GM23248 (cell line): ENCODE measurements at regions not wholly inside any gene's neighbourhood (a gene's known extent, or its start where the extent isn't known, plus 50 kb on each side); places are given as distances from the start of the nearest gene placed in this dataset.

Experiments used
- DNase-seq: peaks from one replicate; pipeline ENCODE4 v3.0.0-alpha.2; 2015
- H2AFZ ChIP-seq: fragments of 200-600 bp; sonication (generic); 2 replicates; pipeline ENCODE4 v1.6.1; 2016; ENCODE audit warnings: antibody characterized with exemption
- H3F3A ChIP-seq: fragments of 200-600 bp; sonication (generic); 2 replicates; pipeline ENCODE4 v1.6.1; 2016; ENCODE audit warnings: mild to moderate bottlenecking, antibody characterized with exemption, mixed run types; ENCODE audit not compliant: insufficient read depth
- H3K27ac ChIP-seq: fragments of 200-600 bp; sonication (generic); 2 replicates; pipeline ENCODE4 v1.5.1; 2016; ENCODE audit warnings: mild to moderate bottlenecking
- H3K27me3 ChIP-seq: fragments of 200-600 bp; sonication (generic); replicated peaks from 2 replicates; pipeline ENCODE4 v1.6.1; 2016; ENCODE audit warnings: mild to moderate bottlenecking; ENCODE audit not compliant: insufficient read depth
- H3K36me3 ChIP-seq: fragments of 200-600 bp; sonication (generic); 2 replicates; pipeline ENCODE4 v1.6.1; 2016; ENCODE audit warnings: low read depth, mild to moderate bottlenecking
- H3K4me1 ChIP-seq: fragments of 200-600 bp; sonication (generic); 2 replicates; pipeline ENCODE4 v1.6.1; 2016; ENCODE audit warnings: mild to moderate bottlenecking; ENCODE audit not compliant: insufficient read depth
- H3K4me2 ChIP-seq: fragments of 200-600 bp; sonication (generic); one replicate; pipeline ENCODE4 v1.6.1; 2016; ENCODE audit warnings: mild to moderate bottlenecking; ENCODE audit not compliant: unreplicated experiment
- H3K4me3 ChIP-seq: fragments of 200-600 bp; sonication (generic); 2 replicates; pipeline ENCODE4 v1.5.1; 2016; ENCODE audit warnings: mild to moderate bottlenecking
- H3K79me2 ChIP-seq: fragments of 200-600 bp; sonication (generic); 2 replicates; pipeline ENCODE4 v1.6.1; 2016; ENCODE audit warnings: mild to moderate bottlenecking; ENCODE audit not compliant: insufficient read depth
- H3K9ac ChIP-seq: fragments of 200-600 bp; sonication (generic); 2 replicates; pipeline ENCODE4 v1.6.1; 2016; ENCODE audit warnings: mild to moderate bottlenecking
- H3K9me2 ChIP-seq: fragments of 200-600 bp; sonication (generic); 2 replicates; pipeline ENCODE4 v1.6.1; 2016; ENCODE audit warnings: mixed run types, mild to moderate bottlenecking, moderate library complexity; ENCODE audit not compliant: insufficient read depth
- H3K9me3 ChIP-seq: fragments of 200-600 bp; sonication (generic); one replicate; pipeline ENCODE4 v1.6.1; 2017; ENCODE audit warnings: low read depth
- H4K20me1 ChIP-seq: fragments of 200-600 bp; sonication (generic); 2 replicates; pipeline ENCODE4 v1.6.0; 2016; ENCODE audit not compliant: insufficient read depth
- EZH2 ChIP-seq: fragments of 200-600 bp; sonication (generic); IDR thresholded peaks from 2 replicates; pipeline ENCODE4 v1.6.1; 2018; ENCODE audit warnings: antibody characterized with exemption, mild to moderate bottlenecking; ENCODE audit not compliant: insufficient read depth, poor library complexity, severe bottlenecking
- EZH2phosphoT487 ChIP-seq: fragments of 200-600 bp; sonication (generic); IDR thresholded peaks from 2 replicates; pipeline ENCODE4 v1.6.1; 2018; ENCODE audit warnings: antibody characterized with exemption, moderate library complexity, mild to moderate bottlenecking, low read depth; ENCODE audit not compliant: insufficient read depth
- WGBS, 2 experiments: methylation state at CpG; one replicate each; pipeline ENCODE4 v1.1.6; 2015 to 2017; ENCODE audit warnings: low lambda C conversion rate in 2 of 2, low coverage in 1 of 2; ENCODE audit errors: missing lambda C conversion rate in 2 of 2; 5-methylcytosine and 5-hydroxymethylcytosine counted together
- in situ Hi-C: fragments of 300-500 bp; cut with MboI; formaldehyde crosslinking; loops from 2 replicates; pipeline ENCODE4 v1.15.0; 2020

DNA sequence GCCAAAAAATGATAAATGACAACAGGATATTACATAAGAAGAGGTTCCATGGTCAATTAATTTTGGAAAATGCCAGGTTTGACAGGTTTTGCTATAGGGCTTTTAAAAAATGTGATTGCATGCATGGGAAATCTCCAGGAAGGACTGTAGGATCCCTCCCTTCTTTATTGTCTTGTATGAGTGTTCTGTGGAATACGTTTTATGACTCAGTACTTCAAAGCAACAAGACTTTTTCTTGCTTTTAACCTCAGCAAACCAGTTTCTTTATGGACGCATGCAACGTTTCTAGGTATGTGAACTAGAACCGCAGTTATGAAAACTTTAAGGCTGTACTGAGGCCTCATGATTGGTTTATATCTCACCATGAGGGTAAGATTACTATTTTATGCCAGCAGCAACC is 76.6 kb upstream of the NTRK2 start:
- Histone ChIP-seq H3K9me3 (no peaks in the 10 kb centered on the region), H3K36me3 (no peaks in the 10 kb centered on the region), H3K4me2 (no peak overlapping the region), H3K4me1 (no peaks in the 10 kb centered on the region), H3F3A (no peaks in the 10 kb centered on the region), H3K9me2 (no peaks in the 10 kb centered on the region), H3K9ac (no peak overlapping the region), H3K27me3 (no peaks in the 10 kb centered on the region), H3K79me2 (no peaks in the 10 kb centered on the region), H3K4me3 (no peak overlapping the region), H2AFZ (no peak overlapping the region), H4K20me1 (no peaks in the 10 kb centered on the region), H3K27ac (no peak overlapping the region)
- TF ChIP-seq EZH2phosphoT487 (no peak), EZH2 (no peak)
- no peak for DNase-seq
- WGBS, 2 experiments, result 50 to 57% methylated on average over 4 of the region's 4 CpGs
- in situ Hi-C loops, result no loop called here

DNA sequence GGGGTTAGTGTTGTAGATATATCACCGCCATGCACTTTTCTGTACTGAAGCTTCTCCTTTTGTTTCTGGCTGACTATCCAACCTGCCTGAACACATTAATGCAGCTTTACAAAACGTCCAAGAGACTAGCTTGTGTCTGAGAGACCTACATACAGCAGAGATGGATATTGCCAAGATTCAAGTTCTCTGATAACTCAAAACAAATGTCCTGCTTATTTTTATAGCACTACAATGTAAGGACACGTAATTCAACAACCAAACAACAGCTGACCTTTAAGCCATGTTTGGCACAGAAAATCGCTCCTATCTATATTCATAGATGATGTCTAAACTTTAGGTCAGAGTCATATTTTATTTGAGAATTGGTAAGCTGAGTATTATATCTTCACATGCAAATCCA is 76.2 kb upstream of the NTRK2 start:
- no peak overlapping the region for H2AFZ ChIP-seq
- H3K27ac ChIP-seq, result no peak overlapping the region
- no peaks in the 10 kb centered on the region for H3K79me2 ChIP-seq
- H3K4me1 ChIP-seq, result no peaks in the 10 kb centered on the region
- H3K4me3 ChIP-seq, result no peak overlapping the region
- no peaks in the 10 kb centered on the region for H3K9me2 ChIP-seq
- H3K36me3 ChIP-seq, result no peaks in the 10 kb centered on the region
- no peaks in the 10 kb centered on the region for H4K20me1 ChIP-seq
- in situ Hi-C loops, result no loop called here
- H3F3A ChIP-seq, result no peaks in the 10 kb centered on the region
- no peak for DNase-seq
- no peak overlapping the region for H3K9ac ChIP-seq
- H3K9me3 ChIP-seq, result no peaks in the 10 kb centered on the region
- no peaks in the 10 kb centered on the region for H3K27me3 ChIP-seq
- H3K4me2 ChIP-seq, result no peak overlapping the region
- TF ChIP-seq EZH2phosphoT487 (no peak), EZH2 (no peak)
- 18 to 23% methylated on average over 4 of the region's 4 CpGs for WGBS, 2 experiments

DNA sequence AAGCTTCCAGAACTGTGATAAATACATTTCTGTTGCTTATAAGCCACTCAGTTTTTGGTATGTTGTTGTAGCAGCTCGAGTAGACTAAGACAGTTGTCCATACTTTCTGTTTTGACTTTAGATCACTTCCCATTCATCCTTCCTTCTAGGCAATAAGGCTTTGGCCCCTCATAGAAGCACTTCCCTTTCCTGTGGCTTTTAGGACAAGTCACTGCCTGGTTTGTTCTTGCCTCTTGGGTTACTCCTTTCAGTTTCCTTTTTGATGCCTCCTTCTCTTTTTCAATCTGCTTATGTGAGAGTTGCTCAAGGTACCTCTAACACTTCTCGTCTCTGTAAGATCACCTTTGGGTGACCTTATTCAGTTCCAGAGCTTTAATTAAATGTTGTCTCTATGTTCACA is 72.4 kb upstream of the NTRK2 start:
- no peak for DNase-seq
- Histone ChIP-seq H3K4me1 (no peaks in the 10 kb centered on the region), H3K9ac (no peak overlapping the region), H3K4me2 (no peak overlapping the region), H3K36me3 (no peaks in the 10 kb centered on the region), H3K27me3 (no peaks in the 10 kb centered on the region), H3K4me3 (no peak overlapping the region), H3K27ac (no peak overlapping the region), H2AFZ (no peak overlapping the region), H3F3A (no peaks in the 10 kb centered on the region), H3K9me2 (no peaks in the 10 kb centered on the region), H4K20me1 (no peaks in the 10 kb centered on the region), H3K79me2 (no peaks in the 10 kb centered on the region), H3K9me3 (no peaks in the 10 kb centered on the region)
- TF ChIP-seq EZH2 (no peak), EZH2phosphoT487 (no peak)
- WGBS, 2 experiments, result 22 to 43% methylated on average over 2 of the region's 2 CpGs
- in situ Hi-C loops, result no loop called here

DNA sequence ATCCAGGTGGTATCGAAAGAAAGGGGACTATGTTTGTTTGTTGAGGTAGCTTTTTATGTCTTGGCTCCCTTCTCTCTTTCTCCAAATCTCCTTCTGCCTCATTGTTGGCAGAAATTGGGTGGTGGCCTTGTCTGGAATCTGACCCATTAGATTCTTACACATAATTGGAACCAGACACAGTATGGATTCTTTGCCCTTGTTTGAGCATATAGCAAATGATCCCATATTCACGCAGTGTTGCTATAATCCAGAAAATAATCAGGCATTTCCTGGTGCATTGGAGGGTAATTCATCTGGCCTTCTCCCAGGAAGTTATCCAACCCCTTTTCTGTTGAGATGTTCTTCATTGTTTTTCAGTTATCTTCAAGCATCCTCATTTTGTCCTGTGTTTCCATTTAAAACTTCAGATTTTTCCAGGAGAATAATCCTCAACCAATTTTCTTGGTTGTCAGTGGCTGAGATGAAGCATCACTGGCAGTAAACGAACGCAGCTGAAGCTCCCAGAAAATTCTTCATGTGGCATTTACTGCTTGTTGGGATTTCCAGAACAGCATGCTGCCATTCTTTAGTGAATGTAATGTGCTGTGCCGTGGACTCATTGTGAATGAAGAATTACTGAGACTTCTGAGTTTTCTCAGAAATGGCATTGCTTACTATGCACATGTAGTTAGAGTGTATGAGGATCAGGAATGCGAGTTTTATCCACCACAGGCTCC is 70.5 kb upstream of the NTRK2 start:
- TF ChIP-seq EZH2 (no peak), EZH2phosphoT487 (no peak)
- in situ Hi-C loops, result no loop called here
- 18 to 20% methylated on average over 6 of the region's 6 CpGs for WGBS, 2 experiments

More for the DNA sequence above, 70.5 kb upstream of the NTRK2 start:
- H2AFZ ChIP-seq, result no peak overlapping the region
- no peaks in the 10 kb centered on the region for H3K9me2 ChIP-seq
- H3K4me1 ChIP-seq, result no peaks in the 10 kb centered on the region
- H3K4me3 ChIP-seq, result no peak overlapping the region
- H4K20me1 ChIP-seq, result no peaks in the 10 kb centered on the region
- no peaks in the 10 kb centered on the region for H3K36me3 ChIP-seq
- no peaks in the 10 kb centered on the region for H3K9me3 ChIP-seq
- no peak for DNase-seq
- H3K9ac ChIP-seq, result no peak overlapping the region
- no peak overlapping the region for H3K4me2 ChIP-seq
- H3K79me2 ChIP-seq, result no peaks in the 10 kb centered on the region
- H3F3A ChIP-seq, result no peaks in the 10 kb centered on the region
- no peaks in the 10 kb centered on the region for H3K27me3 ChIP-seq
- H3K27ac ChIP-seq, result no peak overlapping the region
